Medulla oblongata (tissue), 1 donor: ENCODE measurements at regions not wholly inside any gene's neighbourhood (a gene's known extent, or its start where the extent isn't known, plus 50 kb on each side); places are given as distances from the start of the nearest gene placed in this dataset.

Experiments used
- DNase-seq: peaks from one replicate; pipeline ENCODE4 v3.0.0-alpha.2; 2015; ENCODE audit errors: extremely low spot score

GRCh38 chr10:28926932-28927331, 249.6 kb downstream of the BAMBI start:
- DNase-seq: no peak

- no peak for DNase-seq
Observed at GRCh38 chr10:28928484-28928883, 251.2 kb downstream of the BAMBI start.

GRCh38 chr10:28929942-28930341, 252.6 kb downstream of the BAMBI start:
- no peak for DNase-seq

GRCh38 chr10:28930514-28931495, 253.5 kb downstream of the BAMBI start:
- no peak for DNase-seq

GRCh38 chr10:28935061-28935460, 257.7 kb downstream of the BAMBI start:
- no peak for DNase-seq

- DNase-seq: no peak
Observed at GRCh38 chr10:28937959-28938358, 260.6 kb downstream of the BAMBI start.

GRCh38 chr10:28938745-28939144, 261.4 kb downstream of the BAMBI start:
- DNase-seq: no peak

- no peak for DNase-seq
Observed at GRCh38 chr10:28939281-28940157, 262.2 kb downstream of the BAMBI start.

GRCh38 chr10:28940158-28940888, 263.0 kb downstream of the BAMBI start:
- DNase-seq: no peak

GRCh38 chr10:28942012-28942411, 264.7 kb downstream of the BAMBI start:
- DNase-seq: no peak

- no peak for DNase-seq
Observed at GRCh38 chr10:28945959-28946358, 268.6 kb downstream of the BAMBI start.

- DNase-seq: no peak
Observed at GRCh38 chr10:28946479-28946878, 269.2 kb downstream of the BAMBI start.

- no peak for DNase-seq
Observed at GRCh38 chr10:28947171-28947570, 269.9 kb downstream of the BAMBI start.

GRCh38 chr10:28948046-28948445, 270.7 kb downstream of the BAMBI start:
- no peak for DNase-seq

- DNase-seq: no peak
Observed at GRCh38 chr10:28949005-28950004, 272.0 kb downstream of the BAMBI start.

- no peak for DNase-seq
Observed at GRCh38 chr10:28951484-28951883, 274.2 kb downstream of the BAMBI start.

- no peak for DNase-seq
Observed at GRCh38 chr10:28952523-28952922, 275.2 kb downstream of the BAMBI start.

GRCh38 chr10:28954211-28954610, 276.9 kb downstream of the BAMBI start:
- no peak for DNase-seq

- no peak for DNase-seq
Observed at GRCh38 chr10:28958468-28958867, 281.1 kb downstream of the BAMBI start.

GRCh38 chr10:28959850-28960501, 282.7 kb downstream of the BAMBI start:
- no peak for DNase-seq
